Mesenchymal stem cell (in vitro differentiated cells and primary cell): ENCODE measurements at regions not wholly inside any gene's neighbourhood (a gene's known extent, or its start where the extent isn't known, plus 50 kb on each side); places are given as distances from the start of the nearest gene placed in this dataset.
A peak's percentile ranks its signal among the peaks of the same experiment; 100 is the strongest.

Source experiments
- DNase-seq: peaks from one replicate; pipeline ENCODE4 v3.0.0-alpha.2; 2013
- H2AFZ ChIP-seq: one replicate; pipeline ENCODE4 v1.6.1; 2013; ENCODE audit warnings: low read depth, mild to moderate bottlenecking, control low read depth, inconsistent platforms, low read length, moderate library complexity
- H2AK5ac ChIP-seq: 2 replicates; pipeline ENCODE4 v1.6.1; 2013; ENCODE audit warnings: low read length, moderate library complexity, mild to moderate bottlenecking, inconsistent platforms; ENCODE audit not compliant: severe bottlenecking
- H2BK120ac ChIP-seq: one replicate; pipeline ENCODE4 v1.6.1; 2013; ENCODE audit warnings: low read depth, mild to moderate bottlenecking, inconsistent platforms, low read length, moderate library complexity
- H2BK12ac ChIP-seq, 2 experiments: one replicate each; pipeline ENCODE4 v1.6.1; 2013; ENCODE audit warnings: inconsistent platforms in 2 of 2, low read length in 2 of 2, mild to moderate bottlenecking in 2 of 2, moderate library complexity in 2 of 2, control low read depth in 1 of 2
- H2BK15ac ChIP-seq: one replicate; pipeline ENCODE4 v1.6.1; 2013; ENCODE audit warnings: mild to moderate bottlenecking, low read depth, inconsistent platforms; ENCODE audit not compliant: poor library complexity, severe bottlenecking
- H2BK5ac ChIP-seq: 2 replicates; pipeline ENCODE4 v1.6.1; 2013; ENCODE audit warnings: low read depth, mild to moderate bottlenecking, low read length, control low read depth, inconsistent platforms; ENCODE audit not compliant: poor library complexity, severe bottlenecking
- H3K14ac ChIP-seq, 2 experiments: one replicate each; pipeline ENCODE4 v1.6.1; 2013; ENCODE audit warnings: inconsistent platforms in 2 of 2, low read length in 2 of 2, control low read depth in 1 of 2, mild to moderate bottlenecking in 1 of 2, moderate library complexity in 1 of 2
- H3K18ac ChIP-seq, 2 experiments: one replicate each; pipeline ENCODE4 v1.6.1; 2013; ENCODE audit warnings: inconsistent platforms in 2 of 2, low read length in 2 of 2, control low read depth in 1 of 2, low read depth in 1 of 2, mild to moderate bottlenecking in 1 of 2
- H3K23ac ChIP-seq, 2 experiments: one replicate each; pipeline ENCODE4 v1.6.1; 2013; ENCODE audit warnings: inconsistent platforms in 2 of 2, low read length in 2 of 2, mild to moderate bottlenecking in 2 of 2, moderate library complexity in 2 of 2, control low read depth in 1 of 2
- H3K27ac ChIP-seq: 2 replicates; pipeline ENCODE4 v1.5.1; 2013; ENCODE audit warnings: mild to moderate bottlenecking, moderate library complexity, low read length, control low read depth, inconsistent platforms; ENCODE audit not compliant: poor library complexity, severe bottlenecking
- H3K27me3 ChIP-seq, 2 experiments: 2 replicates each; pipeline versions ENCODE4 v1.6.1 to v1.7.0; 2013; ENCODE audit warnings: low read length in 2 of 2, mild to moderate bottlenecking in 2 of 2, moderate library complexity in 2 of 2, control low read depth in 1 of 2, inconsistent platforms in 1 of 2; ENCODE audit not compliant: control insufficient read depth in 1 of 2, insufficient read depth in 1 of 2
- H3K36me3 ChIP-seq, 2 experiments: 2 replicates each; pipeline versions ENCODE4 v1.6.1 to v1.7.0; 2013; ENCODE audit warnings: low read length in 2 of 2, control low read depth in 1 of 2, inconsistent platforms in 1 of 2, low read depth in 1 of 2, mild to moderate bottlenecking in 1 of 2; ENCODE audit not compliant: insufficient read depth in 2 of 2, control insufficient read depth in 1 of 2
- H3K4ac ChIP-seq, 2 experiments: one replicate each; pipeline ENCODE4 v1.6.1; 2013; ENCODE audit warnings: inconsistent platforms in 2 of 2, low read length in 2 of 2, mild to moderate bottlenecking in 2 of 2, moderate library complexity in 2 of 2, control low read depth in 1 of 2, low read depth in 1 of 2
- H3K4me1 ChIP-seq: 2 replicates; pipeline ENCODE4 v1.6.1; 2013; ENCODE audit warnings: low read depth, low read length, control low read depth; ENCODE audit not compliant: control insufficient read depth, insufficient read depth
- H3K4me2 ChIP-seq: 2 replicates; pipeline ENCODE4 v1.6.1; 2013; ENCODE audit warnings: low read length, mild to moderate bottlenecking, inconsistent platforms; ENCODE audit not compliant: poor library complexity, severe bottlenecking
- H3K4me3 ChIP-seq, 2 experiments: 2 replicates each; pipeline versions ENCODE4 v1.5.1 to v1.7.0; 2013; ENCODE audit warnings: low read length in 2 of 2, mild to moderate bottlenecking in 2 of 2, control low read depth in 1 of 2, low read depth in 1 of 2; ENCODE audit not compliant: insufficient read depth in 1 of 2
- H3K79me1 ChIP-seq: replicated peaks from 2 replicates; pipeline ENCODE4 v1.6.1; 2013; ENCODE audit warnings: mild to moderate bottlenecking, control low read depth, low read length, inconsistent platforms; ENCODE audit not compliant: poor library complexity, severe bottlenecking
- H3K9ac ChIP-seq: 2 replicates; pipeline ENCODE4 v1.7.0; 2013; ENCODE audit warnings: mild to moderate bottlenecking, low read length, moderate library complexity
- H3K9me3 ChIP-seq: 2 replicates; pipeline ENCODE4 v1.7.0; 2013; ENCODE audit warnings: mild to moderate bottlenecking, low read length; ENCODE audit not compliant: control insufficient read depth
- H4K8ac ChIP-seq: one replicate; pipeline ENCODE4 v1.6.1; 2013; ENCODE audit warnings: inconsistent platforms, mild to moderate bottlenecking, low read length, moderate library complexity
- H4K91ac ChIP-seq: one replicate; pipeline ENCODE4 v1.6.1; 2013; ENCODE audit warnings: mild to moderate bottlenecking, low read length, inconsistent platforms
- WGBS: methylation state at CpG from one replicate; pipeline ENCODE4 v1.1.7; 2013; ENCODE audit warnings: mixed read lengths; 5-methylcytosine and 5-hydroxymethylcytosine counted together

GRCh38 chr6:90765895-90766294 is 179.0 kb upstream of the MAP3K7 start:
- H2BK12ac ChIP-seq = no peak overlapping the region
- no peak for DNase-seq
- H3K36me3 ChIP-seq = no peaks in the 10 kb centered on the region
- H4K91ac ChIP-seq = no peak overlapping the region
- no peaks in the 10 kb centered on the region for H3K27me3 ChIP-seq
- no peaks in the 10 kb centered on the region for H3K79me1 ChIP-seq
- 98% methylated on average over 2 of the region's 3 CpGs for WGBS
- no peak overlapping the region for H3K23ac ChIP-seq
- H2AFZ ChIP-seq = no peak overlapping the region
- no peak overlapping the region for H2BK15ac ChIP-seq
- H3K9ac ChIP-seq = no peak overlapping the region
- no peaks in the 10 kb centered on the region for H3K4me1 ChIP-seq
- no peak overlapping the region for H2AK5ac ChIP-seq
- no peak overlapping the region for H2BK120ac ChIP-seq
- H4K8ac ChIP-seq = no peak overlapping the region
- H3K14ac ChIP-seq = no peak overlapping the region
- no peak overlapping the region for H3K4ac ChIP-seq
- no peak overlapping the region for H3K4me2 ChIP-seq
- H3K18ac ChIP-seq = no peak overlapping the region
- no peaks in the 10 kb centered on the region for H3K9me3 ChIP-seq
- H3K4me3 ChIP-seq = no peak overlapping the region
- H3K27ac ChIP-seq = no peak overlapping the region
- no peak overlapping the region for H2BK5ac ChIP-seq

DNA sequence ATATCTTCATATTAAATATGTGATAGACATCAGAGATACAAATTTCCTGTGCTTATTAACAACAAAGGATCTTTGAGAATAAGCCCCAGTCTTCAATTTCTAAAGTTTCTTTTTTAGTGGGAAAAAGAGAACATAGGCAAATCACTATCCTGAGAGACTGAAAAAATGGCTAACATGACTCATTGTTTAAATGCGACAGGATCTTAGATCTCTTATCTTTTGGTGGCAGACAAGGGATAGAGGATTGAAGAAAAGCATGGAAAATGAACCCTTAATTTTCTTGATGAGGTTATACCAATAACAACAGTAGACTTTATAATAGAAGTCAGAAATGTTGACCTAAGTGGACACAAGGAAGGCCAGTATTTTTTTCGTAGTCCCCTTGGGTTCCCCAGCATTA is 178.6 kb upstream of the MAP3K7 start:
- Histone ChIP-seq H2BK120ac (no peak overlapping the region), H2BK5ac (no peak overlapping the region), H2AK5ac (no peak overlapping the region), H3K14ac (no peak overlapping the region), H4K91ac (no peak overlapping the region), H3K4me1 (no peaks in the 10 kb centered on the region), H3K36me3 (no peaks in the 10 kb centered on the region), H3K4me3 (no peak overlapping the region), H2BK15ac (no peak overlapping the region), H3K27ac (no peak overlapping the region), H3K4me2 (no peak overlapping the region), H3K4ac (no peak overlapping the region), H2AFZ (no peak overlapping the region), H3K27me3 (no peaks in the 10 kb centered on the region), H3K9ac (no peak overlapping the region), H3K23ac (no peak overlapping the region), H2BK12ac (no peak overlapping the region), H3K9me3 (no peaks in the 10 kb centered on the region), H3K18ac (no peak overlapping the region), H3K79me1 (no peaks in the 10 kb centered on the region), H4K8ac (no peak overlapping the region)
- WGBS = 85% methylated on average over 2 of the region's 2 CpGs
- no peak for DNase-seq

DNA sequence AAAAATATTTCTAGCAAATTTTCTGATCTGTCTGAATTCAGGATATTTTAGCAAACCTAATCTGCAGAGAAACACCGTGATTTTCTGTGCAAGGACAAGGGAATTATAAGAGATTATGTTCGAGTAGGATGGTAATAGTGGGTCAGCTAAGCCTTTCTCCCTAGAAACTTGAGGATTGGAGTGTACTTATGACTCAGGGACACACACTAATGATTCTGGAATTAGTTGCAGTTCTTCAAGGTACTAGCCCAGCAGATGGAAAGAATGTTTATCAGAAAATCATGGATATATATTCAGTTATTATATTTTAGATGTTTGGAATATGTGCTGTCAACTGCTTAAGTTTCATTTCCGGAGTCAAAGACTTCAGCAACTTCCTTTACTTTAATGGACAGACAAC is 177.1 kb upstream of the MAP3K7 start:
- H3K4ac ChIP-seq = no peak overlapping the region
- no peak overlapping the region for H3K18ac ChIP-seq
- H3K36me3 ChIP-seq = no peaks in the 10 kb centered on the region
- no peak overlapping the region for H2BK5ac ChIP-seq
- no peak overlapping the region for H4K91ac ChIP-seq
- no peak overlapping the region for H3K9ac ChIP-seq
- H3K4me1 ChIP-seq = no peaks in the 10 kb centered on the region
- H2BK12ac ChIP-seq = no peak overlapping the region
- H3K79me1 ChIP-seq = no peaks in the 10 kb centered on the region
- no peak overlapping the region for H3K14ac ChIP-seq
- H3K23ac ChIP-seq = no peak overlapping the region
- H2AFZ ChIP-seq = no peak overlapping the region
- no peaks in the 10 kb centered on the region for H3K27me3 ChIP-seq
- no peak overlapping the region for H2BK15ac ChIP-seq
- H4K8ac ChIP-seq = no peak overlapping the region
- H3K27ac ChIP-seq = no peak overlapping the region
- H3K4me2 ChIP-seq = no peak overlapping the region
- no peaks in the 10 kb centered on the region for H3K9me3 ChIP-seq
- no peak overlapping the region for H3K4me3 ChIP-seq
- no peak overlapping the region for H2AK5ac ChIP-seq
- 73% methylated on average over 2 of the region's 3 CpGs for WGBS
- DNase-seq = peak; percentile 2
- H2BK120ac ChIP-seq = no peak overlapping the region

GRCh38 chr6:90759664-90760063 is 172.8 kb upstream of the MAP3K7 start:
- Histone ChIP-seq H3K14ac (no peak overlapping the region), H3K23ac (no peak overlapping the region), H4K8ac (no peak overlapping the region), H2BK5ac (no peak overlapping the region), H2AK5ac (no peak overlapping the region), H2AFZ (no peak overlapping the region), H3K27me3 (no peaks in the 10 kb centered on the region), H3K27ac (no peak overlapping the region), H3K18ac (no peak overlapping the region), H3K36me3 (no peaks in the 10 kb centered on the region), H3K4me1 (no peaks in the 10 kb centered on the region), H4K91ac (no peak overlapping the region), H3K9me3 (no peaks in the 10 kb centered on the region), H2BK120ac (no peak overlapping the region), H3K4me2 (no peak overlapping the region), H3K4ac (no peak overlapping the region), H2BK12ac (no peak overlapping the region), H3K9ac (no peak overlapping the region), H3K79me1 (no peaks in the 10 kb centered on the region), H2BK15ac (no peak overlapping the region), H3K4me3 (no peak overlapping the region)
- 63% methylated on average over 2 of the region's 3 CpGs for WGBS
- no peak for DNase-seq
